Loucy (cell line): ENCODE measurements at regions not wholly inside any gene's neighbourhood (a gene's known extent, or its start where the extent isn't known, plus 50 kb on each side); places are given as distances from the start of the nearest gene placed in this dataset.

ENCODE experiments used
- CTCF ChIP-seq: fragments of 200-600 bp; sonication (generic); conservative IDR thresholded peaks from 2 replicates; pipeline ENCODE4 v1.5.1; 2014; ENCODE audit warnings: mild to moderate bottlenecking, antibody characterized with exemption, low read length
- EZH2phosphoT487 ChIP-seq: fragments of 200-600 bp; IDR thresholded peaks from 2 replicates; pipeline ENCODE4 v1.6.1; 2018; ENCODE audit warnings: antibody characterized with exemption, mild to moderate bottlenecking, moderate library complexity, borderline replicate concordance

GRCh38 chr11:112777283-112777751, 183.9 kb upstream of the NCAM1 start:
- TF ChIP-seq CTCF (no peak), EZH2phosphoT487 (no peak)
